ENCODE measurements at regions not wholly inside any gene's neighbourhood (a gene's known extent, or its start where the extent isn't known, plus 50 kb on each side); places are given as distances from the start of the nearest gene placed in this dataset.
"Not testable (repeated sequence)": the region's sequence is repeated elsewhere in the genome, so short reads cannot be mapped to it uniquely, and the experiment has no call there.

GRCh38 chr5:17413691-17414090 lies 84.3 kb upstream of the TAF11L2 start:
- no peaks in the 10 kb centered on the region for H3K4me1 ChIP-seq
- no peaks in the 10 kb centered on the region for H3K36me3 ChIP-seq
- no peaks in the 10 kb centered on the region for H3K27me3 ChIP-seq
- DNase-seq (ENCODE audit: low spot score in 2 of 2): no peak
- WGBS, 2 donors: 82 to 86% methylated on average over 3 of the region's 3 CpGs
- TF ChIP-seq EP300 (IDR thresholded peaks at IDR 0.05) (no peak), CTCF (IDR thresholded peaks at IDR 0.05) (no peak)
- H3K4me3 ChIP-seq: no peak overlapping the region
- H3K27ac ChIP-seq: no peak overlapping the region
- H3K9me3 ChIP-seq: no peaks in the 10 kb centered on the region

GRCh38 chr5:17415321-17415758 lies 82.7 kb upstream of the TAF11L2 start:
- Histone ChIP-seq H3K36me3 (no peaks in the 10 kb centered on the region), H3K9me3 (no peaks in the 10 kb centered on the region), H3K4me3 (no peak overlapping the region), H3K27ac (no peak overlapping the region), H3K4me1 (no peaks in the 10 kb centered on the region), H3K27me3 (no peaks in the 10 kb centered on the region)
- TF ChIP-seq POLR2A (IDR thresholded peaks at IDR 0.05) (no peak), EP300 (IDR thresholded peaks at IDR 0.05) (no peak), CTCF (IDR thresholded peaks at IDR 0.05) (no peak)
- DNase-seq (ENCODE audit: low spot score in 2 of 2): no peak
- WGBS, 2 donors: 20 to 41% methylated on average over 11 to 13 of the region's 13 CpGs

- H3K4me3 ChIP-seq; DNase-seq (ENCODE audit: low spot score in 2 of 2); H3K4me1 ChIP-seq; H3K27me3 ChIP-seq; H3K36me3 ChIP-seq; H3K9me3 ChIP-seq; H3K27ac ChIP-seq: not testable (repeated sequence)
- WGBS, 2 donors: 95 to 98% methylated on average over 3 to 4 of the region's 4 CpGs
Observed at GRCh38 chr5:17416374-17416773, 81.7 kb upstream of the TAF11L2 start.

GRCh38 chr5:17424674-17425073 lies 73.4 kb upstream of the TAF11L2 start:
- Histone ChIP-seq H3K27me3 (no peaks in the 10 kb centered on the region), H3K27ac (no peak overlapping the region), H3K4me1 (no peaks in the 10 kb centered on the region), H3K36me3 (no peaks in the 10 kb centered on the region), H3K9me3 (no peaks in the 10 kb centered on the region), H3K4me3 (no peak overlapping the region)
- no peak for DNase-seq (ENCODE audit: low spot score in 2 of 2)
- WGBS, 2 donors: 80 to 89% methylated on average over 12 of the region's 12 CpGs
- TF ChIP-seq EP300 (IDR thresholded peaks at IDR 0.05) (no peak), CTCF (IDR thresholded peaks at IDR 0.05) (no peak), POLR2A (IDR thresholded peaks at IDR 0.05) (no peak)

- DNase-seq (ENCODE audit: low spot score in 2 of 2): no peak
- no peaks in the 10 kb centered on the region for H3K4me1 ChIP-seq
- H3K9me3 ChIP-seq: no peaks in the 10 kb centered on the region
- 78 to 79% methylated on average over 8 of the region's 8 CpGs for WGBS, 2 donors
- no peaks in the 10 kb centered on the region for H3K27me3 ChIP-seq
- H3K27ac ChIP-seq: no peak overlapping the region
- H3K4me3 ChIP-seq: no peak overlapping the region
- TF ChIP-seq CTCF (IDR thresholded peaks at IDR 0.05) (no peak), POLR2A (IDR thresholded peaks at IDR 0.05) (no peak), EP300 (IDR thresholded peaks at IDR 0.05) (no peak)
- no peaks in the 10 kb centered on the region for H3K36me3 ChIP-seq
Observed at GRCh38 chr5:17425385-17426070, 72.5 kb upstream of the TAF11L2 start.

Measured in tibial nerve (tissue), 4 donors.